GM12892 (cell line): ENCODE measurements at regions not wholly inside any gene's neighbourhood (a gene's known extent, or its start where the extent isn't known, plus 50 kb on each side); places are given as distances from the start of the nearest gene placed in this dataset.

Source experiments
- POLR2A ChIP-seq: IDR thresholded peaks from 2 replicates; pipeline ENCODE4 v1.6.1; 2011; ENCODE audit warnings: low read depth, low read length, control low read depth
- POLR2AphosphoS5 ChIP-seq: IDR thresholded peaks from 2 replicates; pipeline ENCODE4 v1.6.1; 2011; ENCODE audit warnings: low read depth, low read length, control low read depth
- TAF1 ChIP-seq: IDR thresholded peaks from 2 replicates; pipeline ENCODE4 v1.6.1; 2011; ENCODE audit warnings: low read depth, mild to moderate bottlenecking, control low read depth, low read length, borderline replicate concordance

DNA sequence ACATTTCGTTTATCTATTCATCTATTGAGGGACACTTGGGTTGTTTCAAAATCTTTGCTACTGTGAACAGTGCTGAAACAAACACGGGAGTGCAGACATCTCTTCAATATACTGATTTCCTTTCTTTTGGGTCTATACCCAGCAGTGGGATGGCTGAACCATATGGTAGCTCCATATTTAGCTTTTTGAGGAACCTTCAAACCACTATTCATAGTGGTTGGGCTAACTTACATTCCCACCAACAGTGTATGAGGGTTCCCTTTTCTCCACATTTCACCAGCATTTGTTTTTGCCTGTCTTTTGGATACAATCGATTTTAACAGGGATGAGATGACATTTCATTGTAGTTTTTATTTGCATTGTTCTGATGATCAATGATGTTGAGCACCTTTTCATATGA, 798.2 kb downstream of the UQCRFS1 start:
- TF ChIP-seq POLR2AphosphoS5 (no peak), POLR2A (no peak), TAF1 (no peak)
